ENCODE measurements at regions not wholly inside any gene's neighbourhood (a gene's known extent, or its start where the extent isn't known, plus 50 kb on each side); places are given as distances from the start of the nearest gene placed in this dataset.
A peak's percentile ranks its signal among the peaks of the same experiment; 100 is the strongest.
"Not testable (repeated sequence)": the region's sequence is repeated elsewhere in the genome, so short reads cannot be mapped to it uniquely, and the experiment has no call there.

DNA sequence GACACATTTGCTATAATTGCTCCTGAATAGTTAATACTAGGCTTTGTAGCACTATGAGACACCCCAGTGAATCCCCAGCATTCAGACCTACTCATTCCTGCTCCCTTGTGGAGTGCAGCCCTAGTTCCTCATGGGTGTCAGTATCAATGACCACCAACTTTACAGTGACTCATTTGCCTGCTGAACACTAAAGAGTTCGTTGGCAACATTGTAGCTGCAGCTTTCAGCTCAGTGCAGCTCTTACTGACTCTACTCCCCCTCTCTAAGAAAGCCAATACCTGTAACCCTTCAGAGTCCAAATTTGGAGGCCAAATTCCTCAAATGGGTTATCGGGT lies 127.1 kb upstream of the MTPN start:
- ChIA-PET CTCF (interaction anchor here (3.3 kb wide), 1 partner anchor 11 kb away, joined by 18 read pairs; no protein-coding TSS in a partner anchor), POLR2A (no interaction called here)
- DNase-seq (ENCODE audit: low read depth, low spot score) = no peak
- H3K4me3 ChIP-seq (ENCODE audit: low read depth, low read length) = no peak overlapping the region
- no peak for TF ChIP-seq CTCF (IDR thresholded peaks at IDR 0.05; ENCODE audit: insufficient read depth, low read length, missing control alignments)

GRCh38 chr7:136103545-136104268 lies 126.5 kb upstream of the MTPN start:
- DNase-seq (ENCODE audit: low read depth, low spot score) = no peak
- ChIA-PET POLR2A (no interaction called here), CTCF (interaction anchor here (3.3 kb wide), 1 partner anchor 12 kb away, joined by 18 read pairs; no protein-coding TSS in a partner anchor)
- no peak overlapping the region for H3K4me3 ChIP-seq (ENCODE audit: low read depth, low read length)
- no peak for TF ChIP-seq CTCF (IDR thresholded peaks at IDR 0.05; ENCODE audit: insufficient read depth, low read length, missing control alignments)

GRCh38 chr7:136102881-136103280 lies 125.7 kb upstream of the MTPN start:
- DNase-seq (ENCODE audit: low read depth, low spot score) = no peak
- CTCF ChIA-PET = interaction anchor here (3.3 kb wide), 1 partner anchor 12 kb away, joined by 18 read pairs; no protein-coding TSS in a partner anchor
- H3K4me3 ChIP-seq (ENCODE audit: low read depth, low read length) = no peak overlapping the region
- POLR2A ChIA-PET = no interaction called here
- TF ChIP-seq CTCF (IDR thresholded peaks at IDR 0.05; ENCODE audit: insufficient read depth, low read length, missing control alignments) = no peak

GRCh38 chr7:136092714-136093113 lies 115.6 kb upstream of the MTPN start:
- DNase-seq (ENCODE audit: low read depth, low spot score); CTCF ChIA-PET; H3K4me3 ChIP-seq (ENCODE audit: low read depth, low read length); POLR2A ChIA-PET: not testable (repeated sequence)

DNA sequence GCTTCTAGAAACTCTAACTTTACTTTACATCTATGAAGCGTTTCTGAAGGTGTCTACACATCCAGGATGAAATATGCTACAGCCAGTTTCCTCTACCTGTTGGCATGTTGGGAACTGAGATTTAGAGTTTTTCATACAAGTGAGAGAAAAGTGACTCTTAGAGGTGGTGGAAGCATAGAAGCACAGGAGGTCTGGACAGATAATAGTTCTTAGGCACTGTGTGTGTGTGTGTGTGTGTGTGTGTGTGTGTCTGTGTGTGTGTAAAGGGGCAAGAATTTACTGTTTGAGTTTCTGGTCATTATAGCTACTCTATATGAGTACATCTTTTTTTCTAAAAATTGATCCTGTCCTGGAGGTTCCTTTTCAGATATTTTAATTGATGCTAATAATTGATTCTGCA lies 110.7 kb upstream of the MTPN start:
- CTCF ChIA-PET = no interaction called here
- TF ChIP-seq CTCF (IDR thresholded peaks at IDR 0.05; ENCODE audit: insufficient read depth, low read length, missing control alignments) = no peak
- no peak overlapping the region for H3K4me3 ChIP-seq (ENCODE audit: low read depth, low read length)
- no peak for DNase-seq (ENCODE audit: low read depth, low spot score)
- POLR2A ChIA-PET = no interaction called here

- no peak for TF ChIP-seq CTCF (IDR thresholded peaks at IDR 0.05; ENCODE audit: insufficient read depth, low read length, missing control alignments)
- H3K4me3 ChIP-seq (ENCODE audit: low read depth, low read length) = peak overlapping the region; percentile 37
- CTCF ChIA-PET = interaction anchor here (1.4 kb wide), 1 partner anchor 28 kb away, joined by 4 read pairs; no protein-coding TSS in a partner anchor
- DNase-seq (ENCODE audit: low read depth, low spot score) = peak; percentile 67
- POLR2A ChIA-PET = no interaction called here
These were observed 109.6 kb upstream of the MTPN start for GRCh38 chr7:136086712-136087111.

DNA sequence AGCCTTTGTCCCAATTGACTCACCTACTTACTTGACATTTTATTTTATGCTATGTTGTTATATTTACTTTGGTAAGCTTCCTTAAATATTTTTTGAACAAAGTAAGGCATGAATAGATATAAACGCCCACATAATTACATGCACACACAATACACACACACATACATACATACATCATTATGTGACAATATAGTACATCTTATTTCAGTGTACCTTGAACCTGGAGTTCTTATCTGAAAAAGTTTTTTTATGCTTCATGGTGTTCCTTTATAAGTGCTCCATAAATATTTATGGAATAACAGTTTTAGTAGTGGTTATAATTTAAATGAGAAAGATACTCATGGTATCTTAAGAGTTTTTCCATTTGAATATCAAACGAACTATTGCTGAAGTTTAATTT lies 102.8 kb upstream of the MTPN start:
- H3K4me3 ChIP-seq (ENCODE audit: low read depth, low read length) = no peak overlapping the region
- ChIA-PET POLR2A (no interaction called here), CTCF (interaction anchor here (1.2 kb wide), 1 partner anchor 279 kb away, joined by 3 read pairs; no protein-coding TSS in a partner anchor)
- no peak for TF ChIP-seq CTCF (IDR thresholded peaks at IDR 0.05; ENCODE audit: insufficient read depth, low read length, missing control alignments)
- no peak for DNase-seq (ENCODE audit: low read depth, low spot score)
